ENCODE measurements at regions not wholly inside any gene's neighbourhood (a gene's known extent, or its start where the extent isn't known, plus 50 kb on each side); places are given as distances from the start of the nearest gene placed in this dataset.

- H3K9ac ChIP-seq (ENCODE audit: low read depth, low read length), result peak overlapping the region; percentile 16
- H3K18ac ChIP-seq (ENCODE audit: low read depth, low read length), result peak overlapping the region; percentile 94
- H3K79me1 ChIP-seq (ENCODE audit: low read depth in 1 of 2, low read length in 2 of 2), result no peaks in the 10 kb centered on the region
- peak overlapping the region; percentile 73 to 97 for H4K8ac ChIP-seq (ENCODE audit: low read depth in 2 of 2, low read length in 2 of 2)
- H3K4me2 ChIP-seq (ENCODE audit: low read depth, low read length), result peak overlapping the region; percentile 48
- peak overlapping the region; percentile 87 for H3K14ac ChIP-seq (replicated peaks; ENCODE audit: low read depth, low read length)
- no CpG with 5 or more reads among the region's 12 CpGs for WGBS, 2 experiments (ENCODE audit: extremely low coverage in 2 of 2, insufficient read length in 1 of 2)
- DNase-seq (peak; percentile 95), ATAC-seq (ENCODE audit: low read depth) (peak; percentile 86)
- H3K4me1 ChIP-seq (ENCODE audit: control insufficient read depth, insufficient read depth, low read length), result peaks cover 9% of the 10 kb centered on the region
- peak overlapping the region; percentile 91 for H3K27ac ChIP-seq (ENCODE audit: insufficient read depth, low read length)
- peak overlapping the region; percentile 94 for H2BK15ac ChIP-seq (ENCODE audit: low read depth, low read length)
- CTCF ChIA-PET, result no interaction called here
- no peaks in the 10 kb centered on the region for H3K36me3 ChIP-seq (ENCODE audit: control insufficient read depth, insufficient read depth, low read length)
- H2AK5ac ChIP-seq (ENCODE audit: low read depth, low read length), result peak overlapping the region; percentile 86
- no TSS peak for BruUV-seq (replicated peaks)
- H3K56ac ChIP-seq (ENCODE audit: extremely low read depth, insufficient read depth, low read length), result peak overlapping the region; percentile 93
- POLR2A ChIA-PET (ENCODE audit: unreplicated experiment), result interaction anchor here (0.6 kb wide), 1 partner anchor 141 kb away, joined by 4 read pairs; no protein-coding TSS in a partner anchor
- dilution Hi-C loops (cut with HindIII; ENCODE audit: low sequenced_read_pairs, unreplicated experiment) (no loop called here), in situ Hi-C loops (cut with MboI; ENCODE audit: low sequenced_read_pairs) (loop anchor here (10.0 kb wide), 2 partner anchors 642 to 982 kb away; no protein-coding TSS in a partner anchor), intact Hi-C loops (cut with micrococcal nuclease) (loop anchor here (1.0 to 10.0 kb wide), 3 partner anchors 86 to 482 kb away; no protein-coding TSS in a partner anchor)
- no peaks in the 10 kb centered on the region for H3K27me3 ChIP-seq (ENCODE audit: control insufficient read depth, insufficient read depth, low read length)
- H2AFZ ChIP-seq (replicated peaks; ENCODE audit: low read length, poor library complexity), result peak overlapping the region; percentile 81
- H4K20me1 ChIP-seq (ENCODE audit: insufficient read depth, low read length), result no peaks in the 10 kb centered on the region
- 0 out of 2 replicates have a peak, but pooled peaks cover 4% of the 10 kb centered on the region for H3K9me1 ChIP-seq (ENCODE audit: insufficient read depth, low read length)
- H3K9me3 ChIP-seq (ENCODE audit: control insufficient read depth, insufficient read depth, low read length), result no peaks in the 10 kb centered on the region
- peak overlapping the region; percentile 99 for H4K91ac ChIP-seq (ENCODE audit: insufficient read depth, low read depth, low read length)
- H3K4ac ChIP-seq (ENCODE audit: low read depth, low read length), result peak overlapping the region; percentile 98
- H2AK9ac ChIP-seq (replicated peaks; ENCODE audit: low read depth, low read length, poor library complexity), result peak overlapping the region; percentile 80
- peak overlapping the region; percentile 100 for H2BK120ac ChIP-seq (ENCODE audit: low read depth, low read length)
- H2BK5ac ChIP-seq (ENCODE audit: low read depth, low read length, poor library complexity, severe bottlenecking), result peak overlapping the region; percentile 96
- H4K5ac ChIP-seq (ENCODE audit: low read depth, low read length), result peak overlapping the region; percentile 96
- peak; percentile 97 for TF ChIP-seq FOS (IDR thresholded peaks at IDR 0.05; ENCODE audit: low read depth, low read length)
- peak; percentile 61 for TF ChIP-seq BHLHE40 (IDR thresholded peaks at IDR 0.05; ENCODE audit: low read depth, low read length)
- TF ChIP-seq MAFK (IDR thresholded peaks at IDR 0.05; ENCODE audit: low read depth, low read length), result no peak
- TF ChIP-seq RFX5 (IDR thresholded peaks at IDR 0.05; ENCODE audit: low read depth, low read length), result no peak
- TF ChIP-seq RAD21 (IDR thresholded peaks at IDR 0.05; ENCODE audit: low read length), result no peak
- no peak for TF ChIP-seq ELK1 (IDR thresholded peaks at IDR 0.05; ENCODE audit: borderline replicate concordance, low read depth, low read length)
- TF ChIP-seq, protein P1, sequence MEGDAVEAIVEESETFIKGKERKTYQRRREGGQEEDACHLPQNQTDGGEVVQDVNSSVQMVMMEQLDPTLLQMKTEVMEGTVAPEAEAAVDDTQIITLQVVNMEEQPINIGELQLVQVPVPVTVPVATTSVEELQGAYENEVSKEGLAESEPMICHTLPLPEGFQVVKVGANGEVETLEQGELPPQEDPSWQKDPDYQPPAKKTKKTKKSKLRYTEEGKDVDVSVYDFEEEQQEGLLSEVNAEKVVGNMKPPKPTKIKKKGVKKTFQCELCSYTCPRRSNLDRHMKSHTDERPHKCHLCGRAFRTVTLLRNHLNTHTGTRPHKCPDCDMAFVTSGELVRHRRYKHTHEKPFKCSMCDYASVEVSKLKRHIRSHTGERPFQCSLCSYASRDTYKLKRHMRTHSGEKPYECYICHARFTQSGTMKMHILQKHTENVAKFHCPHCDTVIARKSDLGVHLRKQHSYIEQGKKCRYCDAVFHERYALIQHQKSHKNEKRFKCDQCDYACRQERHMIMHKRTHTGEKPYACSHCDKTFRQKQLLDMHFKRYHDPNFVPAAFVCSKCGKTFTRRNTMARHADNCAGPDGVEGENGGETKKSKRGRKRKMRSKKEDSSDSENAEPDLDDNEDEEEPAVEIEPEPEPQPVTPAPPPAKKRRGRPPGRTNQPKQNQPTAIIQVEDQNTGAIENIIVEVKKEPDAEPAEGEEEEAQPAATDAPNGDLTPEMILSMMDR (conservative IDR thresholded peaks at IDR 0.05; ENCODE audit: low read depth, low read length), result no peak
- TF ChIP-seq RCOR1 (IDR thresholded peaks at IDR 0.05; ENCODE audit: insufficient replicate concordance, low read length), result no peak
- no peak for TF ChIP-seq SMC3 (IDR thresholded peaks at IDR 0.05; ENCODE audit: low read depth, low read length)
- H2BK20ac ChIP-seq (ENCODE audit: low read depth, low read length), result peak overlapping the region; percentile 100
- H3K23ac ChIP-seq (ENCODE audit: low read depth, low read length), result peak overlapping the region; percentile 91
- H3K4me3 ChIP-seq (ENCODE audit: insufficient read depth, low read depth, low read length), result no peak overlapping the region
Measured at GRCh38 chr2:65576861-65577601, 144.6 kb upstream of the SPRED2 start.

All from IMR-90 (cell line).